ENCODE measurements at regions not wholly inside any gene's neighbourhood (a gene's known extent, or its start where the extent isn't known, plus 50 kb on each side); places are given as distances from the start of the nearest gene placed in this dataset.
"Not testable (repeated sequence)": the region's sequence is repeated elsewhere in the genome, so short reads cannot be mapped to it uniquely, and the experiment has no call there.

GRCh38 chr22:49702068-49702397, 125.6 kb downstream of the BRD1 start:
- H3K27me3 ChIP-seq (ENCODE audit: insufficient read depth, low read length, poor library complexity, severe bottlenecking): peaks cover 3% of the 10 kb centered on the region
- peaks cover 20 to 41% of the 10 kb centered on the region in 2 donors for H3K27me3 Mint-ChIP-seq
- DNase-seq: no peak
- no peaks in the 10 kb centered on the region for H3K4me1 Mint-ChIP-seq
- H3K4me1 ChIP-seq (ENCODE audit: insufficient read depth, low read length): peaks cover 6% of the 10 kb centered on the region
- no peaks in the 10 kb centered on the region for H3K36me3 ChIP-seq (ENCODE audit: insufficient read depth, low read length)
- peaks cover 0 to 3% (median 0%) of the 10 kb centered on the region in 3 donors for H3K36me3 Mint-ChIP-seq
- H3K4me3 Mint-ChIP-seq: no peak overlapping the region
- peaks cover 7 to 28% (median 16%) of the 10 kb centered on the region in 5 donors for H3K9me3 Mint-ChIP-seq
- POLR2A ChIA-PET: no interaction called here
- H3K27ac ChIP-seq (ENCODE audit: low read depth, low read length): no peak overlapping the region
- H3K4me3 ChIP-seq (ENCODE audit: low read length): no peak overlapping the region
- H3K9me3 ChIP-seq (ENCODE audit: low read length): peaks cover 3% of the 10 kb centered on the region
- H3K27ac Mint-ChIP-seq: no peak overlapping the region
- CTCF ChIA-PET: no interaction called here

GRCh38 chr22:49701380-49702067, 126.1 kb downstream of the BRD1 start:
- peaks cover 3% of the 10 kb centered on the region for H3K9me3 ChIP-seq (ENCODE audit: low read length)
- peaks cover 0 to 3% (median 0%) of the 10 kb centered on the region in 3 donors for H3K36me3 Mint-ChIP-seq
- H3K4me3 ChIP-seq (ENCODE audit: low read length): no peak overlapping the region
- peaks cover 3% of the 10 kb centered on the region for H3K27me3 ChIP-seq (ENCODE audit: insufficient read depth, low read length, poor library complexity, severe bottlenecking)
- H3K4me1 Mint-ChIP-seq: no peaks in the 10 kb centered on the region
- no peaks in the 10 kb centered on the region for H3K36me3 ChIP-seq (ENCODE audit: insufficient read depth, low read length)
- peaks cover 20 to 37% of the 10 kb centered on the region in 2 donors for H3K27me3 Mint-ChIP-seq
- POLR2A ChIA-PET: no interaction called here
- H3K9me3 Mint-ChIP-seq: peaks cover 7 to 31% (median 18%) of the 10 kb centered on the region in 5 donors
- H3K4me3 Mint-ChIP-seq: no peak overlapping the region
- CTCF ChIA-PET: no interaction called here
- peak in 1 of 5 donors; percentile 28 for DNase-seq
- peaks cover 6% of the 10 kb centered on the region for H3K4me1 ChIP-seq (ENCODE audit: insufficient read depth, low read length)
- no peak overlapping the region for H3K27ac Mint-ChIP-seq
- no peak overlapping the region for H3K27ac ChIP-seq (ENCODE audit: low read depth, low read length)

GRCh38 chr22:49699928-49700498, 127.7 kb downstream of the BRD1 start:
- no peak overlapping the region for H3K4me3 ChIP-seq (ENCODE audit: low read length)
- no peaks in the 10 kb centered on the region for H3K36me3 ChIP-seq (ENCODE audit: insufficient read depth, low read length)
- Mint-ChIP-seq H3K9me3 (peaks cover 7 to 37% (median 22%) of the 10 kb centered on the region in 5 donors), H3K36me3 (peaks cover 0 to 3% (median 0%) of the 10 kb centered on the region in 3 donors), H3K27me3 (peaks cover 18 to 28% of the 10 kb centered on the region in 2 donors), H3K4me1 (no peaks in the 10 kb centered on the region), H3K4me3 (no peak overlapping the region), H3K27ac (no peak overlapping the region)
- ChIA-PET POLR2A (no interaction called here), CTCF (no interaction called here)
- H3K9me3 ChIP-seq (ENCODE audit: low read length): peaks cover 3% of the 10 kb centered on the region
- DNase-seq: peak in 1 of 5 donors; percentile 23
- H3K27ac ChIP-seq (ENCODE audit: low read depth, low read length): no peak overlapping the region
- H3K4me1 ChIP-seq (ENCODE audit: insufficient read depth, low read length): no peaks in the 10 kb centered on the region
- H3K27me3 ChIP-seq (ENCODE audit: insufficient read depth, low read length, poor library complexity, severe bottlenecking): peaks cover 3% of the 10 kb centered on the region

GRCh38 chr22:49699476-49699875, 128.2 kb downstream of the BRD1 start:
- H3K36me3 Mint-ChIP-seq: peaks cover 0 to 3% (median 0%) of the 10 kb centered on the region in 3 donors
- peaks cover 18 to 28% of the 10 kb centered on the region in 2 donors for H3K27me3 Mint-ChIP-seq
- Histone ChIP-seq H3K4me1 (ENCODE audit: insufficient read depth, low read length) (no peaks in the 10 kb centered on the region), H3K9me3 (ENCODE audit: low read length) (peaks cover 3% of the 10 kb centered on the region), H3K36me3 (ENCODE audit: insufficient read depth, low read length) (no peaks in the 10 kb centered on the region), H3K27ac (ENCODE audit: low read depth, low read length) (no peak overlapping the region), H3K27me3 (ENCODE audit: insufficient read depth, low read length, poor library complexity, severe bottlenecking) (peaks cover 3% of the 10 kb centered on the region), H3K4me3 (ENCODE audit: low read length) (no peak overlapping the region)
- DNase-seq: peak in 1 of 5 donors; percentile 39
- H3K4me1 Mint-ChIP-seq: no peaks in the 10 kb centered on the region
- POLR2A ChIA-PET: no interaction called here
- H3K9me3 Mint-ChIP-seq: peaks cover 7 to 37% (median 22%) of the 10 kb centered on the region in 5 donors
- no peak overlapping the region for H3K4me3 Mint-ChIP-seq
- CTCF ChIA-PET: no interaction called here
- no peak overlapping the region for H3K27ac Mint-ChIP-seq

- H3K27ac Mint-ChIP-seq; H3K4me1 Mint-ChIP-seq; DNase-seq; POLR2A ChIA-PET; H3K4me3 Mint-ChIP-seq; H3K27me3 ChIP-seq (ENCODE audit: insufficient read depth, low read length, poor library complexity, severe bottlenecking); H3K27ac ChIP-seq (ENCODE audit: low read depth, low read length); H3K9me3 ChIP-seq (ENCODE audit: low read length); H3K36me3 ChIP-seq (ENCODE audit: insufficient read depth, low read length); H3K4me3 ChIP-seq (ENCODE audit: low read length); H3K36me3 Mint-ChIP-seq; H3K4me1 ChIP-seq (ENCODE audit: insufficient read depth, low read length); CTCF ChIA-PET: not testable (repeated sequence)
- Mint-ChIP-seq H3K27me3 (peaks cover 16 to 23% of the 10 kb centered on the region in 2 donors), H3K9me3 (peaks cover 7 to 37% (median 20%) of the 10 kb centered on the region in 5 donors)
These were observed 129.1 kb downstream of the BRD1 start for GRCh38 chr22:49698616-49699015.

- DNase-seq: no peak
- no peaks in the 10 kb centered on the region for H3K36me3 ChIP-seq (ENCODE audit: insufficient read depth, low read length)
- H3K4me1 Mint-ChIP-seq: no peaks in the 10 kb centered on the region
- H3K27ac Mint-ChIP-seq: no peak overlapping the region
- H3K27me3 ChIP-seq (ENCODE audit: insufficient read depth, low read length, poor library complexity, severe bottlenecking): no peaks in the 10 kb centered on the region
- ChIA-PET CTCF (no interaction called here), POLR2A (no interaction called here)
- H3K27ac ChIP-seq (ENCODE audit: low read depth, low read length): no peak overlapping the region
- H3K4me3 ChIP-seq (ENCODE audit: low read length): no peak overlapping the region
- H3K4me1 ChIP-seq (ENCODE audit: insufficient read depth, low read length): no peaks in the 10 kb centered on the region
- H3K4me3 Mint-ChIP-seq: no peak overlapping the region
- H3K36me3 Mint-ChIP-seq: no peaks in the 10 kb centered on the region
- H3K27me3 Mint-ChIP-seq: peaks cover 5 to 17% of the 10 kb centered on the region in 2 donors
- H3K9me3 Mint-ChIP-seq: peaks cover 7 to 29% (median 15%) of the 10 kb centered on the region in 5 donors
- peaks cover 2% of the 10 kb centered on the region for H3K9me3 ChIP-seq (ENCODE audit: low read length)
These were observed 130.6 kb downstream of the BRD1 start for GRCh38 chr22:49697047-49697446.

- Histone ChIP-seq H3K4me1 (ENCODE audit: insufficient read depth, low read length) (no peaks in the 10 kb centered on the region), H3K27me3 (ENCODE audit: insufficient read depth, low read length, poor library complexity, severe bottlenecking) (peaks cover 4% of the 10 kb centered on the region), H3K9me3 (ENCODE audit: low read length) (no peaks in the 10 kb centered on the region), H3K36me3 (ENCODE audit: insufficient read depth, low read length) (no peaks in the 10 kb centered on the region), H3K4me3 (ENCODE audit: low read length) (no peak overlapping the region), H3K27ac (ENCODE audit: low read depth, low read length) (no peak overlapping the region)
- H3K4me1 Mint-ChIP-seq: no peaks in the 10 kb centered on the region
- ChIA-PET POLR2A (no interaction called here), CTCF (no interaction called here)
- peaks cover 3 to 15% (median 11%) of the 10 kb centered on the region in 5 donors for H3K9me3 Mint-ChIP-seq
- no peak for DNase-seq
- H3K27me3 Mint-ChIP-seq: peaks cover under 1 to 9% of the 10 kb centered on the region in 2 donors
- H3K36me3 Mint-ChIP-seq: no peaks in the 10 kb centered on the region
- H3K27ac Mint-ChIP-seq: no peak overlapping the region
- H3K4me3 Mint-ChIP-seq: no peak overlapping the region
These were observed 133.0 kb downstream of the BRD1 start for GRCh38 chr22:49694462-49695260.

- H3K9me3 Mint-ChIP-seq: peaks cover 3 to 15% (median 11%) of the 10 kb centered on the region in 5 donors
These were observed 133.8 kb downstream of the BRD1 start for GRCh38 chr22:49693848-49694247.

More at GRCh38 chr22:49693848-49694247, 133.8 kb downstream of the BRD1 start:
- Mint-ChIP-seq H3K27ac (no peak overlapping the region), H3K27me3 (peaks cover 4 to 15% of the 10 kb centered on the region in 2 donors), H3K4me1 (no peaks in the 10 kb centered on the region), H3K36me3 (no peaks in the 10 kb centered on the region), H3K4me3 (no peak overlapping the region)
- Histone ChIP-seq H3K27me3 (ENCODE audit: insufficient read depth, low read length, poor library complexity, severe bottlenecking) (peaks cover 4% of the 10 kb centered on the region), H3K36me3 (ENCODE audit: insufficient read depth, low read length) (no peaks in the 10 kb centered on the region), H3K4me1 (ENCODE audit: insufficient read depth, low read length) (no peaks in the 10 kb centered on the region), H3K9me3 (ENCODE audit: low read length) (no peaks in the 10 kb centered on the region), H3K4me3 (ENCODE audit: low read length) (no peak overlapping the region), H3K27ac (ENCODE audit: low read depth, low read length) (no peak overlapping the region)
- no peak for DNase-seq
- POLR2A ChIA-PET: no interaction called here
- CTCF ChIA-PET: no interaction called here

Measured in CD8-positive, alpha-beta memory T cell (primary cell).